Activated CD8-positive, alpha-beta memory T cell treated with anti-CD3 and anti-CD28 coated beads, Interleukin-2, amount 50 U/mL, for 48 hours (primary cell): ENCODE measurements at regions not wholly inside any gene's neighbourhood (a gene's known extent, or its start where the extent isn't known, plus 50 kb on each side); places are given as distances from the start of the nearest gene placed in this dataset.

Experiments used
- DNase-seq: peaks from one replicate; pipeline ENCODE4 v3.0.0-alpha.2; 2020

DNA sequence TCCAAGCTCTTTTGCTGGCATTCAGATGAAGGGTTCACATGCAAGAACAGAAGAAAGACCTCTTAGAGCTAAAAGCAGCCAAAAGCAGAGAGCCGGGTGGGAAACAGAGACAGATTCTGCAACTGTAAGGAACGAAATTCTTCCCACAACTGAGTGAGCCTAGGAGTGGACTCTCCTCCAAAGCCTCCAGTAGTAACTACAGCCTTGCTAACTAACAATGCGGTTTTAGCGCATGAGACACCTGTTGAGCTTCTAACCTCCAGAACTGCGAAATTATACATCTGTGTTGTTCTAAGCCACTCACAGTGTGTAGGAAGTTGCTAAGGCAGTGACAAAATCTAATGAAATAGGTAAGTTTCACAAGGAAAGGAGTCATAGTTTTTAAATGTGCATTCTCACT, 98.1 kb upstream of the SLITRK1 start:
- no peak for DNase-seq

GRCh38 chr13:83975655-83976165, 93.4 kb upstream of the SLITRK1 start:
- DNase-seq: no peak

GRCh38 chr13:83958531-83958930, 76.3 kb upstream of the SLITRK1 start:
- no peak for DNase-seq

DNA sequence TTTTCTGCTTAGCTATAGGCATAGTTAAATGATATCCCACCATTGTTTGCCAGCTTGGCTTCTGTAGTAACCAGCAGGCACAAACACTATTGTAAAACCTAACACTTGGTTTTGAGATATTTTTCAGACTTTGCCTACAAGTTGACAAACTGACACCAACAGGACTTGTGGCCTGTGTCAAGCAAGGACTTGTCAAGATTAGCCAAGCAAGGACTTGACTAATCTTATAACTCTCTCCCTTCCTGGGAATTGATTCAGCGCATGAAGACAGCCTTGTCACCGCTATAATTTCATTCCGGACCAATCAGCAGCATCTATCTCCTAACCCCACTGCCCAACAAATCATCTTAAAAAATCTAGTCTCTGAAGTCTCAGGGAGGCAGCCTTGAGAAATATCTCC, 72.7 kb upstream of the SLITRK1 start:
- no peak for DNase-seq

DNA sequence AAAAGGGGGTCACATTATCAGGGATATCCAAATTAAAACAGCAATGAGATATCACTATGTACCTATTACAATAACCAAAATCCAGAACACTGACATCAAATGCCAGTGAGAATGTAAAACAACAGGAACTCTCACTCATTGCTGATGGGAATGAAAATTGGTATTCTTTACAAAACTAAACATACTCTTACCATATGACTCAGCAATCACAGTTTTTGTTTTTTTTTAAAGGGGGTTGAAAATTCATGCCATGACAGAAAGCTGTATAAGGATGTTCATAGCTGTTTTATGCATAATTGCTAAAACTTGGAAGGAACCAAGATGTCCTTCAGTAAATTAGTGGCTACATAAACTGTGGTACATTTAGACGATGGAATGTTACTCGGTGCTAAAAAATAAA, 71.6 kb upstream of the SLITRK1 start:
- DNase-seq: no peak

- DNase-seq: no peak
These were observed 68.0 kb upstream of the SLITRK1 start for GRCh38 chr13:83950293-83950692.

GRCh38 chr13:83943530-83944279, 61.4 kb upstream of the SLITRK1 start:
- DNase-seq: no peak

DNA sequence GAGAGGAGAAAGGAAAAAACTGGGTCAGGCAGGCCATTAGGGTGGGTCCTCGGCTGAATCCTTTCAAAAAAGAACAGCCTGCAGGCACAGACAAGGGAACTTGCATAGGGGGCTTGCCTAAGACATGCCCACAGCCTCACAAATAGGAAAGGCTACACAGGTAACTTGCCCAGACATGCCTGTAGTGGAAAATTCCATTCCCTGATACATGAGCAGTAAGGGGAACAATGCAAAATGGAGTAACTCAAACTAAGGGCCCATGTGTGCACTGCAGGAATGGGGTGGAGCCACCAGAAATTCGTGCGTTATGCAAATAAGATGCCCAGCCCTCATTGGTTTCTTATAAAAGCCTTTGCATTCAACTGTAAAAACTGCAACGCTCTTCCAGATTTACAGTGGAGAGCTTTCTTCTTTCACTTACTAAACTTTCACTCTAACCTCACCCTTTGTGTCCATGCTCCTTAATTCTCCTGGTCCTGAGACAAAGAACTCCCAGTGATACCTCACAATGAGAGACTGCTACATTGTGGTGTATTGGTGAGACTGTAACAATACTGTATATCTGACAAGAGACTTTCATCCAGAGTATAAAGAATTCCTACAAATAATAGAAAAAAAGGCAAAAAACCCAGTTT, 59.5 kb upstream of the SLITRK1 start:
- DNase-seq: no peak

- DNase-seq: no peak
These were observed 58.5 kb upstream of the SLITRK1 start for GRCh38 chr13:83940742-83941141.

DNA sequence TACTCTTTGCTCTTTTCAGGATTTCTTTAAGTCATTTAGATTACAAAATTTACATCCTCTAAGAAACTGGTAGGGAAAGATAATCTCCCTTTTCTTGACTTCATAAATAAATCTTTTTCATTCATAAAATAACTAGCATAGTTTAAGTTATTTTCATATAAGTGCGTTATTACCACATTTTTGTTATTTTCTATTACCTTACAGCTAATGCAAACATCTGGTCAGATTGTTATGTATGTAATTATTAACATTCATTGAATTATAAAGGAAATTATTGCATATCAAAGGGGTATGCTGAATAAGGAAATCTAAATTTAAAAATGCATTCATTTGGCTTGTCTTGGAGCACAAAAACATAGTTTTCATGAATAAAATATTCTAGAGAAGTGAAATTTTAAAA, 55.3 kb upstream of the SLITRK1 start:
- no peak for DNase-seq

- no peak for DNase-seq
These were observed 53.3 kb upstream of the SLITRK1 start for GRCh38 chr13:83935566-83935965.
